ENCODE measurements at regions not wholly inside any gene's neighbourhood (a gene's known extent, or its start where the extent isn't known, plus 50 kb on each side); places are given as distances from the start of the nearest gene placed in this dataset.
A peak's percentile ranks its signal among the peaks of the same experiment; 100 is the strongest.

GRCh38 chr6:150797949-150798348 lies 67.6 kb upstream of the MTHFD1L start:
- Histone ChIP-seq H3K36me3 (ENCODE audit: control insufficient read depth, insufficient read depth, low read length) (no peaks in the 10 kb centered on the region), H3K4me3 (replicated peaks; ENCODE audit: low read depth, low read length) (no peak overlapping the region), H3K27me3 (replicated peaks; ENCODE audit: control insufficient read depth, insufficient read depth, low read length) (no peaks in the 10 kb centered on the region)
- no peak for DNase-seq (ENCODE audit: extremely low read depth, insufficient read length)
- TF ChIP-seq CTCF (IDR thresholded peaks at IDR 0.05; ENCODE audit: insufficient read depth, low read length, poor library complexity, severe bottlenecking) = no peak

- DNase-seq (ENCODE audit: extremely low read depth, insufficient read length) = no peak
- TF ChIP-seq CTCF (IDR thresholded peaks at IDR 0.05; ENCODE audit: insufficient read depth, low read length, poor library complexity, severe bottlenecking) = no peak
- no peak overlapping the region for H3K4me3 ChIP-seq (replicated peaks; ENCODE audit: low read depth, low read length)
- no peaks in the 10 kb centered on the region for H3K36me3 ChIP-seq (ENCODE audit: control insufficient read depth, insufficient read depth, low read length)
- no peaks in the 10 kb centered on the region for H3K27me3 ChIP-seq (replicated peaks; ENCODE audit: control insufficient read depth, insufficient read depth, low read length)
Observed at GRCh38 chr6:150799276-150799805, 66.2 kb upstream of the MTHFD1L start.

- H3K36me3 ChIP-seq (ENCODE audit: control insufficient read depth, insufficient read depth, low read length) = no peaks in the 10 kb centered on the region
Observed at GRCh38 chr6:150800674-150801314, 64.7 kb upstream of the MTHFD1L start.

GRCh38 chr6:150806790-150807189 lies 58.7 kb upstream of the MTHFD1L start:
- TF ChIP-seq CTCF (IDR thresholded peaks at IDR 0.05; ENCODE audit: insufficient read depth, low read length, poor library complexity, severe bottlenecking) = no peak
- no peak for DNase-seq (ENCODE audit: extremely low read depth, insufficient read length)

More at GRCh38 chr6:150800674-150801314, 64.7 kb upstream of the MTHFD1L start:
- no peak for DNase-seq (ENCODE audit: extremely low read depth, insufficient read length)
- no peak for TF ChIP-seq CTCF (IDR thresholded peaks at IDR 0.05; ENCODE audit: insufficient read depth, low read length, poor library complexity, severe bottlenecking)
- Histone ChIP-seq H3K27me3 (replicated peaks; ENCODE audit: control insufficient read depth, insufficient read depth, low read length) (no peaks in the 10 kb centered on the region), H3K4me3 (replicated peaks; ENCODE audit: low read depth, low read length) (no peak overlapping the region)

GRCh38 chr6:150813319-150813992 lies 52.0 kb upstream of the MTHFD1L start:
- H3K4me3 ChIP-seq (replicated peaks; ENCODE audit: low read depth, low read length) = 0 out of 2 replicates have a peak overlapping the region, but pooled peaks have one; percentile 4
- peak; percentile 83 for DNase-seq (ENCODE audit: extremely low read depth, insufficient read length)
- no peaks in the 10 kb centered on the region; the same call in 1 of the 2 replicates for H3K36me3 ChIP-seq (ENCODE audit: control insufficient read depth, insufficient read depth, low read length)
- H3K27me3 ChIP-seq (replicated peaks; ENCODE audit: control insufficient read depth, insufficient read depth, low read length) = no peaks in the 10 kb centered on the region
- TF ChIP-seq CTCF (IDR thresholded peaks at IDR 0.05; ENCODE audit: insufficient read depth, low read length, poor library complexity, severe bottlenecking) = no peak

More at GRCh38 chr6:150806790-150807189, 58.7 kb upstream of the MTHFD1L start:
- Histone ChIP-seq H3K4me3 (replicated peaks; ENCODE audit: low read depth, low read length) (no peak overlapping the region), H3K36me3 (ENCODE audit: control insufficient read depth, insufficient read depth, low read length) (no peaks in the 10 kb centered on the region; the same call in 1 of the 2 replicates), H3K27me3 (replicated peaks; ENCODE audit: control insufficient read depth, insufficient read depth, low read length) (no peaks in the 10 kb centered on the region)
